GM06990 (cell line): ENCODE measurements at regions not wholly inside any gene's neighbourhood (a gene's known extent, or its start where the extent isn't known, plus 50 kb on each side); places are given as distances from the start of the nearest gene placed in this dataset.

Source experiments
- DNase-seq: peaks from one replicate; pipeline ENCODE4 v3.0.0-alpha.2; 2011; ENCODE audit not compliant: insufficient read length; ENCODE audit errors: extremely low read depth
- H3K27me3 ChIP-seq: replicated peaks from 2 replicates; pipeline ENCODE4 v1.6.0; 2011; ENCODE audit warnings: low read length; ENCODE audit not compliant: control insufficient read depth, insufficient read depth
- H3K36me3 ChIP-seq: 2 replicates; pipeline ENCODE4 v1.5.1; 2011; ENCODE audit warnings: low read length; ENCODE audit not compliant: control insufficient read depth, insufficient read depth
- H3K4me3 ChIP-seq: replicated peaks from 2 replicates; pipeline ENCODE4 v1.5.1; 2011; ENCODE audit warnings: low read depth, mild to moderate bottlenecking, control low read depth, low read length
- CTCF ChIP-seq: IDR thresholded peaks from 2 replicates; pipeline ENCODE4 v1.5.1; 2011; ENCODE audit warnings: low read length, control low read depth, mild to moderate bottlenecking, inconsistent platforms; ENCODE audit not compliant: insufficient read depth, poor library complexity, severe bottlenecking

- H3K4me3 ChIP-seq: no peak overlapping the region
- no peaks in the 10 kb centered on the region for H3K36me3 ChIP-seq
- no peak for TF ChIP-seq CTCF
- no peak for DNase-seq
- H3K27me3 ChIP-seq: no peaks in the 10 kb centered on the region
Observed at GRCh38 chr18:26729449-26729848, 136.1 kb downstream of the AQP4 start.

GRCh38 chr18:26729008-26729407 lies 136.5 kb downstream of the AQP4 start:
- no peak for DNase-seq

GRCh38 chr18:26723981-26724380 lies 141.5 kb downstream of the AQP4 start:
- no peak for DNase-seq
- Histone ChIP-seq H3K4me3 (no peak overlapping the region), H3K36me3 (no peaks in the 10 kb centered on the region), H3K27me3 (no peaks in the 10 kb centered on the region)
- no peak for TF ChIP-seq CTCF

More at GRCh38 chr18:26729008-26729407, 136.5 kb downstream of the AQP4 start:
- no peak for TF ChIP-seq CTCF
- Histone ChIP-seq H3K4me3 (no peak overlapping the region), H3K27me3 (no peaks in the 10 kb centered on the region), H3K36me3 (no peaks in the 10 kb centered on the region)

GRCh38 chr18:26722565-26722931 lies 143.0 kb downstream of the AQP4 start:
- no peak for DNase-seq
- H3K27me3 ChIP-seq: no peaks in the 10 kb centered on the region
- no peak overlapping the region for H3K4me3 ChIP-seq
- TF ChIP-seq CTCF: no peak
- H3K36me3 ChIP-seq: no peaks in the 10 kb centered on the region

- Histone ChIP-seq H3K27me3 (no peaks in the 10 kb centered on the region), H3K36me3 (no peaks in the 10 kb centered on the region), H3K4me3 (no peak overlapping the region)
- no peak for DNase-seq
- TF ChIP-seq CTCF: no peak
Observed at GRCh38 chr18:26721854-26722564, 143.5 kb downstream of the AQP4 start.

- no peaks in the 10 kb centered on the region for H3K36me3 ChIP-seq
- no peak for DNase-seq
- no peak overlapping the region for H3K4me3 ChIP-seq
- H3K27me3 ChIP-seq: no peaks in the 10 kb centered on the region
- no peak for TF ChIP-seq CTCF
Observed at GRCh38 chr18:26719896-26720295, 145.6 kb downstream of the AQP4 start.
